Cardiac muscle cell (in vitro differentiated cells and primary cell): ENCODE measurements at regions not wholly inside any gene's neighbourhood (a gene's known extent, or its start where the extent isn't known, plus 50 kb on each side); places are given as distances from the start of the nearest gene placed in this dataset.

Source experiments
- DNase-seq, 2 donors: peaks; one replicate each; pipeline versions ENCODE4 v3.0.0 to v3.0.0-alpha.2; 2010 to 2017; ENCODE audit warnings: low read depth in 1 of 2, low spot score in 1 of 2
- H3K27ac ChIP-seq: fragments of 200-600 bp; sonication (generic); 2 replicates; pipeline ENCODE4 v1.5.1; 2016
- H3K27me3 ChIP-seq: fragments of 200-600 bp; sonication (generic); 2 replicates; pipeline ENCODE4 v1.6.0; 2016; ENCODE audit warnings: control low read depth
- H3K36me3 ChIP-seq: fragments of 200-600 bp; sonication (generic); 2 replicates; pipeline ENCODE4 v1.5.1; 2016; ENCODE audit warnings: control low read depth
- H3K4me1 ChIP-seq: fragments of 200-600 bp; sonication (generic); 2 replicates; pipeline ENCODE4 v1.8.1; 2017; ENCODE audit warnings: low read depth, mild to moderate bottlenecking, mixed run types
- H3K4me3 ChIP-seq: fragments of 200-600 bp; sonication (generic); 2 replicates; pipeline ENCODE4 v1.5.1; 2016; ENCODE audit warnings: mild to moderate bottlenecking
- H3K9me3 ChIP-seq: fragments of 200-600 bp; sonication (generic); 2 replicates; pipeline ENCODE4 v1.5.1; 2017; ENCODE audit warnings: low read depth, mild to moderate bottlenecking, control low read depth
- TF ChIP-seq, protein P1 (sequence below): IDR thresholded peaks from 2 replicates; pipeline ENCODE4 v1.5.1; 2012; ENCODE audit warnings: low read depth, mild to moderate bottlenecking, low read length

DNA sequence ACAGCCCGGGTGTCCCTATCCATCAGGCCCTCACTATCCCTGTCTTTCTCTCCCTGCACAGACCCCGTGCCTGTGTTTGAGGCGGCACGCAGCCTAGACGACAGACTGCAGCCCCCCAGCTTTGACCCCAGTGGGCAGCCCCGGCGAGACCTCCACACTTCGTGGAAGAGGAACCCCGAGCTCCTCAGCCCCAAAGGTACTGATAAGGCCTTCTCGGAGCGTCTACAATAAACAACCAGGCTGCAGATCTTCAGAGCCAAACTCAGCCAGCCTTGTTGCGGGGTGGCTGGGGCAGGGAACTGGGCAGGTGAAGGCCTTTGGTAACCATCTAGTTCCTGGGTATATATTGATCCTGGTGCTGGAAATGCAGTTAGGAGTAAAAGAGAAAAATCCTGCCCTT, 77.5 kb downstream of the PHETA1 start:
- H3K4me3 ChIP-seq, result no peak overlapping the region
- no peaks in the 10 kb centered on the region for H3K36me3 ChIP-seq
- TF ChIP-seq, protein P1, sequence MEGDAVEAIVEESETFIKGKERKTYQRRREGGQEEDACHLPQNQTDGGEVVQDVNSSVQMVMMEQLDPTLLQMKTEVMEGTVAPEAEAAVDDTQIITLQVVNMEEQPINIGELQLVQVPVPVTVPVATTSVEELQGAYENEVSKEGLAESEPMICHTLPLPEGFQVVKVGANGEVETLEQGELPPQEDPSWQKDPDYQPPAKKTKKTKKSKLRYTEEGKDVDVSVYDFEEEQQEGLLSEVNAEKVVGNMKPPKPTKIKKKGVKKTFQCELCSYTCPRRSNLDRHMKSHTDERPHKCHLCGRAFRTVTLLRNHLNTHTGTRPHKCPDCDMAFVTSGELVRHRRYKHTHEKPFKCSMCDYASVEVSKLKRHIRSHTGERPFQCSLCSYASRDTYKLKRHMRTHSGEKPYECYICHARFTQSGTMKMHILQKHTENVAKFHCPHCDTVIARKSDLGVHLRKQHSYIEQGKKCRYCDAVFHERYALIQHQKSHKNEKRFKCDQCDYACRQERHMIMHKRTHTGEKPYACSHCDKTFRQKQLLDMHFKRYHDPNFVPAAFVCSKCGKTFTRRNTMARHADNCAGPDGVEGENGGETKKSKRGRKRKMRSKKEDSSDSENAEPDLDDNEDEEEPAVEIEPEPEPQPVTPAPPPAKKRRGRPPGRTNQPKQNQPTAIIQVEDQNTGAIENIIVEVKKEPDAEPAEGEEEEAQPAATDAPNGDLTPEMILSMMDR, result no peak
- no peak overlapping the region for H3K27ac ChIP-seq
- no peak for DNase-seq
- no peaks in the 10 kb centered on the region for H3K9me3 ChIP-seq
- no peaks in the 10 kb centered on the region for H3K27me3 ChIP-seq
- H3K4me1 ChIP-seq, result no peaks in the 10 kb centered on the region

DNA sequence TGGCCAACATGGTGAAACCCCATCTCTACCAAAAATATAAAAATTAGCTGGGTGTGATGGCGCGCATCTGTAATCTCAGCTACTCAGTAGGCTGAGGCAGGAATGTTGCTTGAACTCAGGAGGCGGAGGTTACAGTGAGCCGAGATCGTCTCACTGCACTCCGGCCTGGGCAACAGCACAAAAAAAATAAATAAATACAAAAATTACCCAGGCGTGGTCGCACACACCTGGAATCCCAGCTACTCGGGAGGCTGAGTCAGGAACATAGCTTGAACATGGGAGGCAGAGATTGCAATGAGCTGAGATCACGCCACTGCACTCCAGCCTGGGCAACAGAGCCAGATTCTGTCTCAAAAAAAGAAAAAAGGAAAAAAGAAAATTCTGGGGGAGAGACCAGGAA, 80.1 kb downstream of the PHETA1 start:
- H3K36me3 ChIP-seq, result no peaks in the 10 kb centered on the region
- no peak overlapping the region for H3K4me3 ChIP-seq
- no peak overlapping the region for H3K27ac ChIP-seq
- DNase-seq, result no peak
- H3K4me1 ChIP-seq, result no peaks in the 10 kb centered on the region
- no peaks in the 10 kb centered on the region for H3K27me3 ChIP-seq
- TF ChIP-seq, protein P1, result no peak
- H3K9me3 ChIP-seq, result no peaks in the 10 kb centered on the region

DNA sequence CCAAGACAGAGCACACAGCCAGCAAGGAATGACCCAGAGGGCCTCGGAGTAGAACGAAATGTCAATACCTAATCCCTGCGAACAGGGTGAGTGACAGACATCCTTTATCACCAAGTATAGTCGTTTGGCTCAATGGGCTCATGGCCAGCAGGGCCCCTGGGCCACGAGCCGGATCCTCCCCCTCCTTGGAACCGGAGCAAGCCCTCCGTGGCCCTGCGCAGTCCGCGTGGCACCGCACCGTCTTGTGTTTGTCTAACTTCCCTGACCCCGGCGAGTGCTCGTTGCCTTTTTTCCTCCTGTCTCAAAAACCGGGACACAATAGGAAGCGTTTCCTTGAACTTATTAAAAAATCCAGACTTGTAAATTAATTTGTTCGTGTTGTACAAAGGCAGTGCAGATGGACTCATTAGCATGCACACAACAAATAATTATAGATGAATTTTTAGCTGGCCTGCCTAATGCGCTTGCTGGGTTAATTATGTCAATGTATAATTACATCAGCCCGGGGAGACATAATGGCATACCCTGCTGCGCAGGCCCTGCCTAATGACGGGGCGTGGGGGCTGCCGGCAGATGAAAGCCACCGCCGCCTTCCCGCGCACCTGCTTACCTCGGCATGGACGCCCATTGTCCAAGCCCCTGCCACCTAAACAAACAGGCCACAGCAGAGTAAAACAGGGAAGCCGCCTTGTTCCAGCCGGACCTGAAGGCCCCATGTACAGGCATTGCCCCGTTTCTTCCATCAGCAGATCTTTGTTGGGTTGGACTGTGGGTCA, 81.6 kb downstream of the PHETA1 start:
- TF ChIP-seq, protein P1, result no peak
- Histone ChIP-seq H3K27ac (no peak overlapping the region), H3K36me3 (no peaks in the 10 kb centered on the region), H3K4me3 (no peak overlapping the region), H3K9me3 (no peaks in the 10 kb centered on the region), H3K27me3 (no peaks in the 10 kb centered on the region), H3K4me1 (no peaks in the 10 kb centered on the region)
- no peak for DNase-seq

DNA sequence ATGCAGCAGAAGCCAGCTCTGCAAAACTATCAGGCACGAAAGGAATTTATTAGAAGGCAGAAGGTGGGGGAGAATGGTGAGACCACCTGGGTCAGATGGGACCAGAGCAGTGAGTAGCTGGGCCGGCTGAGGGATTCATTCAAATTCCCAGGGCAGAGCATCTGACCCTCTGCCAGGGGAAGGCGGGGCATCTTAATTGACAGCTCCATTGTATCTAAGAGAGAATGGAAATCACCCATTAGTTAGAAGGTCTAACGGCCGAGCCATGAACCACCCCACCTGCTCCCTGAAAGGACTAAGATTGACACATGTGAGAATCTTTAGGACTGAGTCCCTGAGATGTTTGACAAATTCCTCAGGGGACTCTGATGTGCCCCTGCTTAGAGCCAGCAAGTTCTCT, 83.7 kb downstream of the PHETA1 start:
- Histone ChIP-seq H3K27ac (no peak overlapping the region), H3K36me3 (no peaks in the 10 kb centered on the region), H3K4me1 (no peaks in the 10 kb centered on the region), H3K4me3 (no peak overlapping the region), H3K9me3 (no peaks in the 10 kb centered on the region), H3K27me3 (no peaks in the 10 kb centered on the region)
- TF ChIP-seq, protein P1, result no peak
- no peak for DNase-seq

DNA sequence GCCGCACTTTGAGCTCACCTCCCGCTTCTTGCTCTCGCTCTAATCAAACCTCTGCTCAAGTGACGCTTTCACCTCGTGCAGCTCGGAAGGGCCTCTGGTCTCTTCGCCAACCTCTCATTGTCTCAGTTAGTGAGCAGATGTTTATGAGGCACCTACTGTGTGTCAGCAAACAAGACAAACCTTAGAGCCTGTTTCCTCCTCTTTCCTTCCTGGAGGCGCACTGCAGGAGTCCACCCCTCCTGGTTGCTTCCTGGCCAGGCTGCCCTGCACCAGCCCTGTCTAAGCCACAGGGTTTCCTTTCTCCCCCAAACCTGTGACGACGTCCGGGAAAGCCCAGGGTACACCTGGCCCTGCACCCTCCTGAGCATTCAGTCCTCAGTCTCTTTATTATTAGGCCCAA, 84.2 kb downstream of the PHETA1 start:
- DNase-seq, result no peak
- Histone ChIP-seq H3K4me1 (no peaks in the 10 kb centered on the region), H3K4me3 (no peak overlapping the region), H3K27ac (no peak overlapping the region), H3K36me3 (no peaks in the 10 kb centered on the region), H3K9me3 (no peaks in the 10 kb centered on the region), H3K27me3 (no peaks in the 10 kb centered on the region)
- TF ChIP-seq, protein P1, result no peak
